ENCODE measurements at regions not wholly inside any gene's neighbourhood (a gene's known extent, or its start where the extent isn't known, plus 50 kb on each side); places are given as distances from the start of the nearest gene placed in this dataset.

- TF ChIP-seq CTCF (IDR thresholded peaks at IDR 0.05) (no peak), ZFX (IDR thresholded peaks at IDR 0.05; ENCODE audit: borderline replicate concordance) (no peak)
Observed at GRCh38 chr12:25655702-25656101, 102.6 kb upstream of the LMNTD1 start.

GRCh38 chr12:25659621-25660020 is 106.5 kb upstream of the LMNTD1 start:
- TF ChIP-seq ZFX (IDR thresholded peaks at IDR 0.05; ENCODE audit: borderline replicate concordance), result no peak
- TF ChIP-seq CTCF (IDR thresholded peaks at IDR 0.05), result no peak
- H3K27ac ChIP-seq, result no peak overlapping the region

More at GRCh38 chr12:25655702-25656101, 102.6 kb upstream of the LMNTD1 start:
- no peak overlapping the region for H3K27ac ChIP-seq

- no peak for TF ChIP-seq CTCF (IDR thresholded peaks at IDR 0.05)
- TF ChIP-seq ZFX (IDR thresholded peaks at IDR 0.05; ENCODE audit: borderline replicate concordance), result no peak
- no peak overlapping the region for H3K27ac ChIP-seq
Observed at GRCh38 chr12:25670076-25671055, 117.3 kb upstream of the LMNTD1 start.

- no peak overlapping the region for H3K27ac ChIP-seq
- TF ChIP-seq CTCF (IDR thresholded peaks at IDR 0.05) (no peak), ZFX (IDR thresholded peaks at IDR 0.05; ENCODE audit: borderline replicate concordance) (no peak)
Observed at GRCh38 chr12:25675808-25676207, 122.7 kb upstream of the LMNTD1 start.

GRCh38 chr12:25677232-25677937 is 124.3 kb upstream of the LMNTD1 start:
- TF ChIP-seq ZFX (IDR thresholded peaks at IDR 0.05; ENCODE audit: borderline replicate concordance) (no peak), CTCF (IDR thresholded peaks at IDR 0.05) (peak; percentile 22)
- H3K27ac ChIP-seq, result no peak overlapping the region

GRCh38 chr12:25681580-25681979 is 128.5 kb upstream of the LMNTD1 start:
- no peak overlapping the region for H3K27ac ChIP-seq
- TF ChIP-seq CTCF (IDR thresholded peaks at IDR 0.05) (no peak), ZFX (IDR thresholded peaks at IDR 0.05; ENCODE audit: borderline replicate concordance) (no peak)
